ENCODE measurements at regions not wholly inside any gene's neighbourhood (a gene's known extent, or its start where the extent isn't known, plus 50 kb on each side); places are given as distances from the start of the nearest gene placed in this dataset.

DNA sequence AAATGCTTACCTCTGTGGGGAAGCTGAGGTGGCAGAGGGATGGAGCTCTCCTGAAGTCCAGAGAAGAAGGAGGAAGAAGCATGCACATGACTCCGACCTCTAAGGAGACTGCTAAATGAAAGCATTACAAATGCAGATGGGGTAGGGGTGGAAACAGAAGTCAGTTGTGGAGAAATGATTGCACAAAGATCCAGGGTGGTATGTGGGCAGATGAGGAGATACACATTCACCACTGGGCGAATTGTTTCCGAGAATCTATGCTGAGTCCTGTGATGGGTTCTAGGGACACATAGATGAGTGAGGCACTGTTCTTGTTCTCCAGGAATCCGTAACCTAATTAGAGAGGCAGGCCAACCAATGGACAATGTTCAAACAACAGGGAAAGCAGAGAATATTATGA, 188.9 kb upstream of the ZBED5 start:
- no peak for ATAC-seq
- Histone ChIP-seq H3K4me1 (ENCODE audit: control insufficient read depth, insufficient read depth, low read length) (no peaks in the 10 kb centered on the region), H3K27me3 (replicated peaks in 1 of 2; ENCODE audit: control insufficient read depth in 2 of 2, insufficient read depth in 2 of 2, low read length in 1 of 2) (no peaks in the 10 kb centered on the region), H3K9ac (ENCODE audit: control insufficient read depth, insufficient read depth, low read length) (no peak overlapping the region), H3K4me3 (no peak overlapping the region), H4K20me1 (ENCODE audit: control insufficient read depth, insufficient read depth) (no peaks in the 10 kb centered on the region), H3K27ac (ENCODE audit: control insufficient read depth, insufficient read depth) (no peak overlapping the region), H3K36me3 (ENCODE audit: control insufficient read depth in 2 of 2, insufficient read depth in 2 of 2, low read length in 1 of 2) (no peaks in the 10 kb centered on the region), H3K79me2 (ENCODE audit: control insufficient read depth, insufficient read depth, low read length) (no peaks in the 10 kb centered on the region), H3K4me2 (ENCODE audit: control insufficient read depth, insufficient read depth) (no peak overlapping the region), H3K9me3 (replicated peaks; ENCODE audit: control insufficient read depth, insufficient read depth, low read length) (no peaks in the 10 kb centered on the region), H2AFZ (ENCODE audit: control insufficient read depth, low read depth, low read length) (no peak overlapping the region)
- SMC1A ChIA-PET (ENCODE audit: uncharacterized antibody, unreplicated experiment) = interaction anchor here (1.2 kb wide), 1 partner anchor 574 kb away, joined by 4 read pairs; no protein-coding TSS in a partner anchor
- WGBS (ENCODE audit: insufficient coverage, insufficient replicate concordance, low lambda C conversion rate, missing lambda C conversion rate) = 9% methylated on average over 4 of the region's 4 CpGs
- no peak for FAIRE-seq
- CTCF ChIA-PET = interaction anchor here (1.5 kb wide), 1 partner anchor 19 kb away, joined by 3 read pairs; no protein-coding TSS in a partner anchor
- POLR2A ChIA-PET = no interaction called here
- RAD21 ChIA-PET (ENCODE audit: unreplicated experiment) = no interaction called here
- no TSS peak for BruUV-seq (replicated peaks)
- intact Hi-C loops (cut with micrococcal nuclease; ENCODE audit: unreplicated experiment) (no loop called here), in situ Hi-C loops (cut with MboI) (no loop called here)
- no peak for DNase-seq (ENCODE audit: low read depth, low spot score)
- no peak for TF ChIP-seq CHD1 (IDR thresholded peaks at IDR 0.05; ENCODE audit: low read depth, low read length)

- intact Hi-C loops (cut with micrococcal nuclease; ENCODE audit: unreplicated experiment) = no loop called here
- CTCF ChIA-PET = interaction anchor here (1.0 to 1.5 kb wide), 3 partner anchors 17 to 742 kb away, joined by 3 to 4 read pairs (median 3); no protein-coding TSS in a partner anchor
Observed at GRCh38 chr11:11045156-11045930, 187.5 kb upstream of the ZBED5 start.

More at GRCh38 chr11:11045156-11045930, 187.5 kb upstream of the ZBED5 start:
- Histone ChIP-seq H3K9me3 (replicated peaks; ENCODE audit: control insufficient read depth, insufficient read depth, low read length) (no peaks in the 10 kb centered on the region), H3K4me1 (ENCODE audit: control insufficient read depth, insufficient read depth, low read length) (no peaks in the 10 kb centered on the region), H3K4me3 (no peak overlapping the region), H3K4me2 (ENCODE audit: control insufficient read depth, insufficient read depth) (no peak overlapping the region), H3K36me3 (ENCODE audit: control insufficient read depth in 2 of 2, insufficient read depth in 2 of 2, low read length in 1 of 2) (no peaks in the 10 kb centered on the region), H3K9ac (ENCODE audit: control insufficient read depth, insufficient read depth, low read length) (no peak overlapping the region), H3K27ac (ENCODE audit: control insufficient read depth, insufficient read depth) (no peak overlapping the region), H4K20me1 (ENCODE audit: control insufficient read depth, insufficient read depth) (no peaks in the 10 kb centered on the region), H2AFZ (ENCODE audit: control insufficient read depth, low read depth, low read length) (no peak overlapping the region), H3K27me3 (replicated peaks in 1 of 2; ENCODE audit: control insufficient read depth in 2 of 2, insufficient read depth in 2 of 2, low read length in 1 of 2) (no peaks in the 10 kb centered on the region), H3K79me2 (ENCODE audit: control insufficient read depth, insufficient read depth, low read length) (no peaks in the 10 kb centered on the region)
- POLR2A ChIA-PET = interaction anchor here (0.6 kb wide), 1 partner anchor 139 kb away, joined by 3 read pairs; no protein-coding TSS in a partner anchor
- TF ChIP-seq SP1 (IDR thresholded peaks at IDR 0.05; ENCODE audit: low read depth, low read length) = no peak
- no TSS peak for BruUV-seq (replicated peaks)
- in situ Hi-C loops (cut with MboI) = no loop called here
- no peak for ATAC-seq
- WGBS (ENCODE audit: insufficient coverage, insufficient replicate concordance, low lambda C conversion rate, missing lambda C conversion rate) = 24% methylated on average over 6 of the region's 6 CpGs
- RAD21 ChIA-PET (ENCODE audit: unreplicated experiment) = interaction anchor here (1.1 kb wide), 1 partner anchor 57 kb away, joined by 3 read pairs; no protein-coding TSS in a partner anchor
- SMC1A ChIA-PET (ENCODE audit: uncharacterized antibody, unreplicated experiment) = interaction anchor here (0.8 kb wide), 1 partner anchor 12 kb away, joined by 3 read pairs; no protein-coding TSS in a partner anchor
- no peak for FAIRE-seq
- DNase-seq (ENCODE audit: low read depth, low spot score) = no peak
